Caco-2 (cell line): ENCODE measurements at regions not wholly inside any gene's neighbourhood (a gene's known extent, or its start where the extent isn't known, plus 50 kb on each side); places are given as distances from the start of the nearest gene placed in this dataset.

ENCODE experiments used
- BruUV-seq: library from RNA; stranded (reverse); fragments of 400-500 nt; replicated peaks from 2 replicates; lab custom pipeline; 2021; lab: Mats Ljungman, UMichigan
- CTCF ChIA-PET: fragments of 300-600 bp; sonication (Branson Sonifier 250); formaldehyde crosslinking; loops from one replicate; lab custom pipeline; 2022; ENCODE audit warnings: antibody characterized with exemption; lab: Charles Lee
- POLR2A ChIA-PET: fragments of 300-600 bp; sonication (Branson Sonifier 250); formaldehyde crosslinking; loops from one replicate; lab custom pipeline; 2022; ENCODE audit warnings: antibody characterized with exemption; lab: Charles Lee
- DNase-seq, 2 experiments: peaks; one replicate each; pipeline versions ENCODE4 v3.0.0 to v3.0.0-alpha.2; 2020 to 2022
- H3K27me3 ChIP-seq: replicated peaks from 2 replicates; pipeline ENCODE4 v1.6.0; 2011; ENCODE audit warnings: low read length; ENCODE audit not compliant: control insufficient read depth, insufficient read depth
- H3K36me3 ChIP-seq: 2 replicates; pipeline ENCODE4 v1.5.1; 2011; ENCODE audit warnings: low read length; ENCODE audit not compliant: control insufficient read depth, insufficient read depth
- H3K4me1 ChIP-seq: fragments of 250-450 bp; sonication (Bioruptor Pico); 2 replicates; pipeline ENCODE4 v1.5.1; 2020; ENCODE audit warnings: mild to moderate bottlenecking
- H3K4me3 ChIP-seq: 2 replicates; pipeline ENCODE4 v1.5.1; 2011; ENCODE audit warnings: low read depth, mild to moderate bottlenecking, control low read depth, low read length
- H3K9me3 ChIP-seq: fragments of 250-450 bp; sonication (Bioruptor Pico); 2 replicates; pipeline ENCODE4 v1.5.1; 2020; ENCODE audit warnings: mild to moderate bottlenecking, moderate library complexity
- H3K27ac Mint-ChIP-seq: one replicate; pipeline ENCODE4 v1.8.0; 2022; ENCODE audit warnings: mixed read lengths; ENCODE audit not compliant: unreplicated experiment
- H3K27me3 Mint-ChIP-seq: one replicate; pipeline ENCODE4 v1.8.0; 2022; ENCODE audit warnings: mixed read lengths; ENCODE audit not compliant: insufficient read depth, unreplicated experiment
- H3K36me3 Mint-ChIP-seq: one replicate; pipeline ENCODE4 v1.8.0; 2022; ENCODE audit warnings: mild to moderate bottlenecking, mixed read lengths; ENCODE audit not compliant: insufficient read depth, unreplicated experiment
- H3K4me1 Mint-ChIP-seq: one replicate; pipeline ENCODE4 v1.8.0; 2022; ENCODE audit warnings: low read depth, mixed read lengths; ENCODE audit not compliant: unreplicated experiment
- H3K4me3 Mint-ChIP-seq: one replicate; pipeline ENCODE4 v1.8.0; 2022; ENCODE audit warnings: mild to moderate bottlenecking, moderate library complexity, mixed read lengths; ENCODE audit not compliant: unreplicated experiment
- H3K9me3 Mint-ChIP-seq: one replicate; pipeline ENCODE4 v1.8.0; 2022; ENCODE audit warnings: mixed read lengths; ENCODE audit not compliant: unreplicated experiment
- CTCF ChIP-seq, 2 experiments: fragments of 200-600 bp in 1 of 2; IDR thresholded peaks; 1 replicate in 1 of 2; 2 replicates in 1 of 2; pipeline versions ENCODE4 v1.5.1 to v1.8.0; 2011 to 2022; ENCODE audit warnings: antibody characterized with exemption in 1 of 2, control low read depth in 1 of 2, inconsistent platforms in 1 of 2, low read depth in 1 of 2, low read length in 1 of 2, mild to moderate bottlenecking in 1 of 2, moderate library complexity in 1 of 2; ENCODE audit not compliant: insufficient read depth in 1 of 2, severe bottlenecking in 1 of 2, unreplicated experiment in 1 of 2
- intact Hi-C: fragments of 100-400 bp; cut with micrococcal nuclease; formaldehyde crosslinking; loops from one replicate; pipeline ENCODE4 v1.10.0; 2022; ENCODE audit not compliant: unreplicated experiment

DNA sequence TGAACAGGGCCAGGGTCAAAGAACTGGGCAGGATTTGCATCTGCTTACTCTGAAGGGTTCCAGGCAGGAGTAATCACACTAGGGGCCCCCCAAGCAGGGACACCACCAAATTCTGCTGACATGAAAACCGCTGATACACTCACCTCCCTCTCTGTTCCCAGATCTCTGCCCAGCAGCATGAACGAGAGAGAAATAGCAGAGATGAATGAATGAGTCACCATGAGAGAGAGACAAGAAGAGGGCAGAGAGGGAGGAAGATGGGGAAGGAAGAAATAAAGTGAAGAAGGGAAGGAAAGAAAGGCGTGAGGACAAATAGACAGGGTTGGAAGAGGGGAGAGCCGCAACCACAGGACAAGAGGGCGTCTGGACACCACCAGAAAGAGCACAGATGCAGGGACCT is 285.9 kb upstream of the NEBL start:
- no peaks in the 10 kb centered on the region for H3K36me3 ChIP-seq
- Mint-ChIP-seq H3K4me3 (no peak overlapping the region), H3K27ac (no peak overlapping the region), H3K9me3 (peaks cover 30% of the 10 kb centered on the region), H3K36me3 (no peaks in the 10 kb centered on the region), H3K4me1 (peaks cover 7% of the 10 kb centered on the region), H3K27me3 (no peaks in the 10 kb centered on the region)
- H3K4me3 ChIP-seq, result no peak overlapping the region
- POLR2A ChIA-PET, result no interaction called here
- CTCF ChIA-PET, result no interaction called here
- intact Hi-C loops, result no loop called here
- no peaks in the 10 kb centered on the region for H3K27me3 ChIP-seq
- no peak for DNase-seq
- BruUV-seq, result no TSS peak
- peaks cover 5% of the 10 kb centered on the region; the same call in 1 of the 2 replicates for H3K9me3 ChIP-seq
- H3K4me1 ChIP-seq, result 0 out of 2 replicates have a peak, but pooled peaks cover 3% of the 10 kb centered on the region
- no peak for TF ChIP-seq CTCF (IDR thresholded peaks at IDR 0.05; ENCODE audit: insufficient read depth in 1 of 2, low read depth in 1 of 2, low read length in 1 of 2, severe bottlenecking in 1 of 2, unreplicated experiment in 1 of 2)

DNA sequence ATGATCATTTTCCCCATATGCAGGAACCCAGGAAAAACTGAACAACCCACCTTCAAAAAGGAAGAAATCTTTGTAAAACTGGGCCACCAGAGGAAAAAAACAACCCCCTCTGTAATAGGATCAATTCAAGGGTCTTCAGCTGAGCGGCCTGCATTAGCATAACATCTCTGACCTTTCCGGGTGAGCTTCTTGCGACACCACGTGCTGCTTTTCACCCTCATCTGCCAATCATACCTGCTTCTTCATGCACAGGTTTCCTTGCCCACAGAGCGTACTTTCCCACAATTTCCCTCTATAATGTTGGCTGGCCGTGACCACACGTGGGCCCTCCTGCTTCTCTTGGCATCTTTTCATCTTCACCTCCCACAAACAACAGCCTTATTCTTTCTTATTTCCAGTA is 284.3 kb upstream of the NEBL start:
- H3K27me3 ChIP-seq, result no peaks in the 10 kb centered on the region
- no peaks in the 10 kb centered on the region for H3K27me3 Mint-ChIP-seq
- H3K4me3 Mint-ChIP-seq, result no peak overlapping the region
- H3K27ac Mint-ChIP-seq, result no peak overlapping the region
- no peak overlapping the region for H3K4me3 ChIP-seq
- H3K36me3 Mint-ChIP-seq, result no peaks in the 10 kb centered on the region
- ChIA-PET CTCF (no interaction called here), POLR2A (no interaction called here)
- TF ChIP-seq CTCF (IDR thresholded peaks at IDR 0.05; ENCODE audit: insufficient read depth in 1 of 2, low read depth in 1 of 2, low read length in 1 of 2, severe bottlenecking in 1 of 2, unreplicated experiment in 1 of 2), result no peak
- H3K4me1 Mint-ChIP-seq, result peaks cover 15% of the 10 kb centered on the region
- no TSS peak for BruUV-seq
- H3K36me3 ChIP-seq, result no peaks in the 10 kb centered on the region
- peaks cover 5% of the 10 kb centered on the region for H3K4me1 ChIP-seq
- intact Hi-C loops, result no loop called here
- H3K9me3 ChIP-seq, result peaks cover 5% of the 10 kb centered on the region; the same call in 1 of the 2 replicates
- H3K9me3 Mint-ChIP-seq, result peaks cover 33% of the 10 kb centered on the region
- no peak for DNase-seq

- H3K27me3 Mint-ChIP-seq, result no peaks in the 10 kb centered on the region
- POLR2A ChIA-PET, result no interaction called here
- H3K9me3 Mint-ChIP-seq, result peaks cover 33% of the 10 kb centered on the region
- no peak overlapping the region for H3K27ac Mint-ChIP-seq
- Histone ChIP-seq H3K36me3 (no peaks in the 10 kb centered on the region), H3K27me3 (no peaks in the 10 kb centered on the region), H3K9me3 (peaks cover 5% of the 10 kb centered on the region; the same call in 1 of the 2 replicates), H3K4me3 (no peak overlapping the region), H3K4me1 (peaks cover 13% of the 10 kb centered on the region)
- intact Hi-C loops, result no loop called here
- no peak overlapping the region for H3K4me3 Mint-ChIP-seq
- H3K4me1 Mint-ChIP-seq, result peaks cover 21% of the 10 kb centered on the region
- no peaks in the 10 kb centered on the region for H3K36me3 Mint-ChIP-seq
- no TSS peak for BruUV-seq
- CTCF ChIA-PET, result no interaction called here
- no peak for TF ChIP-seq CTCF (IDR thresholded peaks at IDR 0.05; ENCODE audit: insufficient read depth in 1 of 2, low read depth in 1 of 2, low read length in 1 of 2, severe bottlenecking in 1 of 2, unreplicated experiment in 1 of 2)
- DNase-seq, result no peak
Observed at GRCh38 chr10:21180604-21181003, 283.5 kb upstream of the NEBL start.
